SK-N-SH (cell line): ENCODE measurements at regions not wholly inside any gene's neighbourhood (a gene's known extent, or its start where the extent isn't known, plus 50 kb on each side); places are given as distances from the start of the nearest gene placed in this dataset.

Experiments
- CTCF ChIA-PET: fragments of 300-600, 350-600 bp; formaldehyde crosslinking; extraction: SDS; loops from one replicate; lab custom pipeline; 2021; lab: Yijun Ruan, JAX
- POLR2A ChIA-PET: fragments of 350-600 bp; sonication (Branson Sonifier 250); formaldehyde crosslinking; extraction: SDS; loops from one replicate; lab custom pipeline; 2020; ENCODE audit warnings: antibody characterized with exemption, inconsistent platforms; lab: Yijun Ruan, JAX
- DNase-seq: peaks from one replicate; pipeline ENCODE4 v3.0.0; 2012
- H2AFZ ChIP-seq: fragments of 200-600 bp; sonication (generic); 2 replicates; pipeline ENCODE4 v1.8.1; 2016; ENCODE audit warnings: antibody characterized with exemption, mild to moderate bottlenecking, low read depth
- H3F3A ChIP-seq: fragments of 200-600 bp; sonication (generic); replicated peaks from 2 replicates; pipeline ENCODE3; 2016; ENCODE audit warnings: antibody characterized with exemption, mild to moderate bottlenecking; ENCODE audit not compliant: insufficient read depth
- H3K27ac ChIP-seq, 2 experiments: fragments of 200-500 bp in 1 of 2; fragments of 200-600 bp in 1 of 2; sonication (Bioruptor generic) in 1 of 2; sonication (generic), shearing (Covaris generic) in 1 of 2; 2 replicates each; pipeline versions ENCODE4 v1.5.1 to v1.6.1; 2014 to 2016; ENCODE audit warnings: low read depth in 2 of 2, inconsistent platforms in 1 of 2, low read length in 1 of 2, mild to moderate bottlenecking in 1 of 2, mixed read lengths in 1 of 2
- H3K27me3 ChIP-seq: fragments of 200-600 bp; sonication (generic), shearing (Covaris generic); 2 replicates; pipeline ENCODE4 v1.6.1; 2016; ENCODE audit warnings: mixed run types; ENCODE audit not compliant: insufficient read depth
- H3K36me3 ChIP-seq, 2 experiments: fragments of 200-500 bp in 1 of 2; fragments of 200-600 bp in 1 of 2; sonication (Bioruptor generic) in 1 of 2; sonication (generic) in 1 of 2; replicated peaks in 1 of 2; 2 replicates each; pipeline versions ENCODE3 to v1.5.1; 2014 to 2016; ENCODE audit warnings: low read length in 1 of 2, mild to moderate bottlenecking in 1 of 2; ENCODE audit not compliant: insufficient read depth in 2 of 2, control insufficient read depth in 1 of 2
- H3K4me1 ChIP-seq, 2 experiments: fragments of 200-500 bp in 1 of 2; fragments of 200-600 bp in 1 of 2; sonication (Bioruptor generic) in 1 of 2; sonication (generic), shearing (Covaris generic) in 1 of 2; 2 replicates each; pipeline versions ENCODE4 v1.5.1 to v1.6.1; 2014 to 2016; ENCODE audit warnings: low read depth in 1 of 2, low read length in 1 of 2, mixed run types in 1 of 2; ENCODE audit not compliant: insufficient read depth in 2 of 2, control insufficient read depth in 1 of 2
- H3K4me2 ChIP-seq: fragments of 200-600 bp; sonication (generic), shearing (Covaris generic); 2 replicates; pipeline ENCODE4 v1.6.1; 2017; ENCODE audit warnings: mixed run types
- H3K4me3 ChIP-seq, 2 experiments: fragments of 200-500 bp in 1 of 2; fragments of 200-600 bp in 1 of 2; sonication (Bioruptor generic) in 1 of 2; sonication (generic), shearing (Covaris generic) in 1 of 2; 2 replicates each; pipeline versions ENCODE4 v1.5.1 to v1.8.1; 2014 to 2016; ENCODE audit warnings: low read depth in 2 of 2, inconsistent platforms in 1 of 2, low read length in 1 of 2, mild to moderate bottlenecking in 1 of 2, mixed read lengths in 1 of 2, moderate library complexity in 1 of 2
- H3K79me2 ChIP-seq: fragments of 200-600 bp; sonication (generic); 2 replicates; pipeline ENCODE4 v1.8.1; 2017; ENCODE audit warnings: mild to moderate bottlenecking; ENCODE audit not compliant: insufficient read depth
- H3K9ac ChIP-seq: fragments of 200-600 bp; sonication (generic); 2 replicates; pipeline ENCODE4 v1.6.1; 2017; ENCODE audit warnings: mixed run types
- H3K9me2 ChIP-seq: fragments of 200-600 bp; sonication (generic); 2 replicates; pipeline ENCODE4 v1.6.1; 2017; ENCODE audit warnings: mixed run types
- H3K9me3 ChIP-seq: fragments of 200-600 bp; sonication (generic); 2 replicates; pipeline ENCODE4 v1.6.1; 2017; ENCODE audit warnings: mixed run types, mild to moderate bottlenecking, moderate library complexity
- H4K20me1 ChIP-seq: fragments of 200-600 bp; sonication (generic); 2 replicates; pipeline ENCODE4 v1.6.1; 2017; ENCODE audit warnings: mild to moderate bottlenecking, mixed run types; ENCODE audit not compliant: insufficient read depth
- ELF1 ChIP-seq: IDR thresholded peaks from 2 replicates; pipeline ENCODE4 v1.4.0; 2012
- EP300 ChIP-seq, 2 experiments: IDR thresholded peaks; 2 replicates each; pipeline versions ENCODE4 v1.4.0 to v1.6.1; 2012; ENCODE audit warnings: borderline replicate concordance in 1 of 2, low read depth in 1 of 2, low read length in 1 of 2
- FOSL2 ChIP-seq: IDR thresholded peaks from 2 replicates; pipeline ENCODE4 v1.4.0; 2012; ENCODE audit warnings: low read depth, mild to moderate bottlenecking, moderate library complexity, borderline replicate concordance
- FOXM1 ChIP-seq: IDR thresholded peaks from 2 replicates; pipeline ENCODE4 v1.4.0; 2012; ENCODE audit warnings: low read depth, mild to moderate bottlenecking
- IRF3 ChIP-seq: fragments of 150-350 bp; IDR thresholded peaks from 2 replicates; pipeline ENCODE4 v1.6.1; 2016; ENCODE audit warnings: mild to moderate bottlenecking, low read depth, low read length
- MEF2A ChIP-seq: IDR thresholded peaks from 2 replicates; pipeline ENCODE4 v1.4.0; 2012; ENCODE audit warnings: low read depth, borderline replicate concordance
- NRF1 ChIP-seq: IDR thresholded peaks from 2 replicates; pipeline ENCODE4 v1.6.1; 2012; ENCODE audit warnings: low read depth, mild to moderate bottlenecking, low read length
- RAD21 ChIP-seq: IDR thresholded peaks from 2 replicates; pipeline ENCODE4 v1.6.1; 2012; ENCODE audit warnings: mild to moderate bottlenecking, low read length
- RCOR1 ChIP-seq: fragments of 150-350 bp; IDR thresholded peaks from 2 replicates; pipeline ENCODE4 v1.6.1; 2017; ENCODE audit warnings: antibody characterized with exemption, low read length
- RFX5 ChIP-seq: IDR thresholded peaks from 2 replicates; pipeline ENCODE4 v1.6.1; 2012; ENCODE audit warnings: mild to moderate bottlenecking, improper control_type of control experiment, low read length
- SIN3A ChIP-seq: IDR thresholded peaks from 2 replicates; pipeline ENCODE4 v1.6.1; 2012; ENCODE audit warnings: low read depth, mild to moderate bottlenecking, low read length, moderate library complexity, borderline replicate concordance
- TCF12 ChIP-seq: IDR thresholded peaks from 2 replicates; pipeline ENCODE4 v1.4.0; 2012
- TEAD4 ChIP-seq: IDR thresholded peaks from 2 replicates; pipeline ENCODE4 v1.4.0; 2012; ENCODE audit warnings: mild to moderate bottlenecking, borderline replicate concordance; ENCODE audit not compliant: insufficient read depth
- USF1 ChIP-seq: IDR thresholded peaks from 2 replicates; pipeline ENCODE4 v1.4.0; 2012; ENCODE audit warnings: low read depth, borderline replicate concordance
- YY1 ChIP-seq: IDR thresholded peaks from 2 replicates; pipeline ENCODE4 v1.4.0; 2012; ENCODE audit warnings: low read depth, mild to moderate bottlenecking
- WGBS: methylation state at CpG from one replicate; pipeline ENCODE4 v1.1.6; 2017; ENCODE audit warnings: low lambda C conversion rate; 5-methylcytosine and 5-hydroxymethylcytosine counted together

GRCh38 chr6:4641461-4641860, 134.7 kb upstream of the CDYL start:
- CTCF ChIA-PET = no interaction called here
- 68% methylated on average over 3 of the region's 3 CpGs for WGBS

GRCh38 chr6:4640139-4640538, 136.1 kb upstream of the CDYL start:
- ChIA-PET POLR2A (no interaction called here), CTCF (no interaction called here)
- TF ChIP-seq TCF12 (no peak), USF1 (no peak), IRF3 (no peak), ELF1 (no peak), FOXM1 (no peak), FOSL2 (no peak), NRF1 (no peak), MEF2A (no peak), TEAD4 (no peak)

More at GRCh38 chr6:4641461-4641860, 134.7 kb upstream of the CDYL start:
- POLR2A ChIA-PET = no interaction called here
- Histone ChIP-seq H4K20me1 (no peaks in the 10 kb centered on the region), H3K27ac (no peak overlapping the region), H3K9ac (no peak overlapping the region), H3F3A (no peaks in the 10 kb centered on the region), H3K9me2 (no peaks in the 10 kb centered on the region), H3K4me3 (no peak overlapping the region), H3K4me1 (no peaks in the 10 kb centered on the region), H3K9me3 (no peaks in the 10 kb centered on the region), H3K27me3 (no peaks in the 10 kb centered on the region), H3K79me2 (no peaks in the 10 kb centered on the region), H2AFZ (no peak overlapping the region), H3K4me2 (no peak overlapping the region), H3K36me3 (no peaks in the 10 kb centered on the region)
- no peak for DNase-seq
- TF ChIP-seq SIN3A (no peak), MEF2A (no peak)

GRCh38 chr6:4638641-4639040, 137.6 kb upstream of the CDYL start:
- CTCF ChIA-PET = no interaction called here
- Histone ChIP-seq H3K4me3 (no peak overlapping the region), H3K9ac (no peak overlapping the region), H3K9me3 (no peaks in the 10 kb centered on the region), H3K4me2 (no peak overlapping the region), H3K4me1 (no peaks in the 10 kb centered on the region), H3K27ac (no peak overlapping the region), H3K9me2 (no peaks in the 10 kb centered on the region), H3K79me2 (no peaks in the 10 kb centered on the region), H3K36me3 (no peaks in the 10 kb centered on the region), H3F3A (no peaks in the 10 kb centered on the region), H2AFZ (no peak overlapping the region), H4K20me1 (no peaks in the 10 kb centered on the region), H3K27me3 (no peaks in the 10 kb centered on the region)
- DNase-seq = no peak
- POLR2A ChIA-PET = no interaction called here
- TF ChIP-seq RCOR1 (no peak), FOXM1 (no peak), RFX5 (no peak), NRF1 (no peak), YY1 (no peak), EP300 (IDR thresholded peaks at IDR 0.05; ENCODE audit: borderline replicate concordance in 1 of 2, low read depth in 1 of 2, low read length in 1 of 2) (no peak), RAD21 (no peak)
- WGBS = 91% methylated on average over 1 of the region's 1 CpG

More at GRCh38 chr6:4640139-4640538, 136.1 kb upstream of the CDYL start:
- H3K27ac ChIP-seq = no peak overlapping the region
- no peak overlapping the region for H3K9ac ChIP-seq
- no peaks in the 10 kb centered on the region for H3K9me2 ChIP-seq
- no peaks in the 10 kb centered on the region for H3F3A ChIP-seq
- H2AFZ ChIP-seq = no peak overlapping the region
- H3K79me2 ChIP-seq = no peaks in the 10 kb centered on the region
- H3K36me3 ChIP-seq = no peaks in the 10 kb centered on the region
- H3K9me3 ChIP-seq = no peaks in the 10 kb centered on the region
- H3K4me3 ChIP-seq = no peak overlapping the region
- H4K20me1 ChIP-seq = no peaks in the 10 kb centered on the region
- no peak for DNase-seq
- WGBS = 17% methylated on average over 4 of the region's 4 CpGs
- H3K4me1 ChIP-seq = no peaks in the 10 kb centered on the region
- no peak overlapping the region for H3K4me2 ChIP-seq
- no peaks in the 10 kb centered on the region for H3K27me3 ChIP-seq
